ENCODE measurements at regions not wholly inside any gene's neighbourhood (a gene's known extent, or its start where the extent isn't known, plus 50 kb on each side); places are given as distances from the start of the nearest gene placed in this dataset.

- DNase-seq (ENCODE audit: insufficient read length, low spot score) (no peak), FAIRE-seq (no peak)
- no peak for TF ChIP-seq CTCF (IDR thresholded peaks at IDR 0.05; ENCODE audit: insufficient read depth, missing control alignments)
Observed at GRCh38 chr3:53973905-53974304, 82.2 kb upstream of the SELENOK start.

- no peak for DNase-seq (ENCODE audit: insufficient read length, low spot score)
- no peak for FAIRE-seq
- no peak for TF ChIP-seq CTCF (IDR thresholded peaks at IDR 0.05; ENCODE audit: insufficient read depth, missing control alignments)
Observed at GRCh38 chr3:53970661-53971060, 79.0 kb upstream of the SELENOK start.

GRCh38 chr3:53969086-53969485, 77.4 kb upstream of the SELENOK start:
- FAIRE-seq (no peak), DNase-seq (ENCODE audit: insufficient read length, low spot score) (no peak)
- TF ChIP-seq CTCF (IDR thresholded peaks at IDR 0.05; ENCODE audit: insufficient read depth, missing control alignments) = no peak

GRCh38 chr3:53965291-53965690, 73.6 kb upstream of the SELENOK start:
- no peak for TF ChIP-seq CTCF (IDR thresholded peaks at IDR 0.05; ENCODE audit: insufficient read depth, missing control alignments)
- FAIRE-seq (no peak), DNase-seq (ENCODE audit: insufficient read length, low spot score) (no peak)

- no peak for FAIRE-seq
- DNase-seq (ENCODE audit: insufficient read length, low spot score) = no peak
- TF ChIP-seq CTCF (IDR thresholded peaks at IDR 0.05; ENCODE audit: insufficient read depth, missing control alignments) = no peak
Observed at GRCh38 chr3:53957831-53958230, 66.2 kb upstream of the SELENOK start.

GRCh38 chr3:53956586-53956985, 64.9 kb upstream of the SELENOK start:
- FAIRE-seq (no peak), DNase-seq (ENCODE audit: insufficient read length, low spot score) (no peak)
- TF ChIP-seq CTCF (IDR thresholded peaks at IDR 0.05; ENCODE audit: insufficient read depth, missing control alignments) = no peak

GRCh38 chr3:53949541-53949940, 57.9 kb upstream of the SELENOK start:
- FAIRE-seq = no peak
- no peak for DNase-seq (ENCODE audit: insufficient read length, low spot score)
- TF ChIP-seq CTCF (IDR thresholded peaks at IDR 0.05; ENCODE audit: insufficient read depth, missing control alignments) = no peak

Data from D721Med (cell line).